ENCODE measurements at regions not wholly inside any gene's neighbourhood (a gene's known extent, or its start where the extent isn't known, plus 50 kb on each side); places are given as distances from the start of the nearest gene placed in this dataset.

DNA sequence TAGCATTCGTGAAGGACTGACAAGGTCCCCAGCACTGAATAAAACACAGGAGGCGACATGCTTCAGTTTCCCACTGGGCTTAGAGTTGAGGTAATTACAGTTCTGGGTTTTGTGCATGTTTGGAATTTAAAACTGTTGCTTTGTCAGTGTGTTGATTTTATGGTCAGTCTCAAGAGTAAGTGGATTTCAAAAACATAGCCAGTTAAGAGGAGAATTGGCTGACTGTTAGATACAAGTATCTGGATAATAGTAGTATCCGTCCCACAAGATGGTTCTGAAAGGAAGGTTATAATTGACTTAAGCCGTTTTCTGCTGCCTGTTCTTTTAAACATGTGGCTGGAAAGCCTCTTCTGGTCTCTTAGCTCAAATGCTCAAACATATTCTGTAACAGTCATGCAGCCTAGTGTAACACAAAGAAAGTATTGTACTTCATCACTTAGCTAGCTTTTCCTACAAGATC is 170.9 kb downstream of the POLR1F start:
- H3K4me3 ChIP-seq (ENCODE audit: low read length) = no peak overlapping the region
- no peak for DNase-seq (ENCODE audit: low read depth)
- TF ChIP-seq, protein P1, sequence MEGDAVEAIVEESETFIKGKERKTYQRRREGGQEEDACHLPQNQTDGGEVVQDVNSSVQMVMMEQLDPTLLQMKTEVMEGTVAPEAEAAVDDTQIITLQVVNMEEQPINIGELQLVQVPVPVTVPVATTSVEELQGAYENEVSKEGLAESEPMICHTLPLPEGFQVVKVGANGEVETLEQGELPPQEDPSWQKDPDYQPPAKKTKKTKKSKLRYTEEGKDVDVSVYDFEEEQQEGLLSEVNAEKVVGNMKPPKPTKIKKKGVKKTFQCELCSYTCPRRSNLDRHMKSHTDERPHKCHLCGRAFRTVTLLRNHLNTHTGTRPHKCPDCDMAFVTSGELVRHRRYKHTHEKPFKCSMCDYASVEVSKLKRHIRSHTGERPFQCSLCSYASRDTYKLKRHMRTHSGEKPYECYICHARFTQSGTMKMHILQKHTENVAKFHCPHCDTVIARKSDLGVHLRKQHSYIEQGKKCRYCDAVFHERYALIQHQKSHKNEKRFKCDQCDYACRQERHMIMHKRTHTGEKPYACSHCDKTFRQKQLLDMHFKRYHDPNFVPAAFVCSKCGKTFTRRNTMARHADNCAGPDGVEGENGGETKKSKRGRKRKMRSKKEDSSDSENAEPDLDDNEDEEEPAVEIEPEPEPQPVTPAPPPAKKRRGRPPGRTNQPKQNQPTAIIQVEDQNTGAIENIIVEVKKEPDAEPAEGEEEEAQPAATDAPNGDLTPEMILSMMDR (IDR thresholded peaks at IDR 0.05; ENCODE audit: insufficient read depth, low read depth, low read length, missing control alignments) = no peak

DNA sequence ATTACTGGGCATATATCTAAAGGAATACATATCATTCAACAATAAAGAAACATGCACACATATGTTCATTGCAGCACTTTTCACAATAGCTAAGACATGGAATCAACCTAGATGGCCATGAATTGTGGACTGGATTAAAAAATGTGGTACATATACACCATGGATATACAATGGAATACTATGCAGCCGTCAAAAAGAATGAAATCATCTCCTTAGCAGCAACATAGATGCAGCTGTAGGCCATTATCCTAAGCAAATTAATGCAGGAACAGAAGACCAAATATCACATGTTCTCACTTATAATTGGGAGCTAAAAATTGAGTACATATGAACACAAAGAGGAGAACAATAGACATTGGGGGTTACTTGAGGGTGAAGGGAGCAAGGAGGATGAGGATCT is 175.6 kb downstream of the POLR1F start:
- TF ChIP-seq, protein P1 (IDR thresholded peaks at IDR 0.05; ENCODE audit: insufficient read depth, low read depth, low read length, missing control alignments) = no peak
- DNase-seq (ENCODE audit: low read depth) = no peak
- no peak overlapping the region for H3K4me3 ChIP-seq (ENCODE audit: low read length)

DNA sequence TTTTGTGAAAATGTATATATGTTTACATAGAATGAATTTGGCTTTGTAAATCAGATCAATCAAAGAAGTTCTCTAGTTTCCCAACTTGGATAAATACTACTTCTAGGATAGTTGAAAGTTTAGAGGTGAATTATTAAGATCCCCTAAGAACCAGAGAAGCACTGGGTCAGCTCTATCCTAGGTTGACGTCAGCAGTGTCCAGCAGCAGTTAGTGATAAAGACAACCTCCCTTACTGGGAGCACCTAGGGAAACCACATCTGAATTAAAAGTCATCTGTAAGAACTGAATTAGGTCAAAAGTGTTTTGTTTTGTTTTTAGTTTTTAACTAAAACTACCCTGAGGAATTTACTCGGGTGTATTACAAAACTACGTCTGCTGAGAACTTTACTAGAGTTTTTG is 178.0 kb downstream of the POLR1F start:
- no peak overlapping the region for H3K4me3 ChIP-seq (ENCODE audit: low read length)
- no peak for DNase-seq (ENCODE audit: low read depth)
- TF ChIP-seq, protein P1 (IDR thresholded peaks at IDR 0.05; ENCODE audit: insufficient read depth, low read depth, low read length, missing control alignments) = no peak

DNA sequence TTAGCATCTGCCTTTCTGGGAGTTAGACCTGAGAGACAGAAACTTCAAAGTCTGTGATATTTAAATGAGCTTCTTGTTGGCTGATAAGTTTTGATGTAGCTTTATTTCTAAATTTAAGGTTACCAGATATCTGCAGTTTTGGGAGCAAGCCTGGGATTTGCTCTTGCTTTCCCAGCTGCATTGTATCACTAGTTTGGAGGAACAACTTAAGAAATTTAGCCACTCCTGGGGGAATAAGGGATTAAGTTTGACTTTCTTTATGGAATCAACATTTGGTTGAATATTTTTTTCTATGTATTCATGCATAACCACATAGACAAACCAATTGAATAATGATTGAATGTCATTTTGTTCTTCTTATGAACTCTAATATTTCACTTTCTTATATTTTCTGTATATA is 178.6 kb downstream of the POLR1F start:
- no peak overlapping the region for H3K4me3 ChIP-seq (ENCODE audit: low read length)
- TF ChIP-seq, protein P1 (IDR thresholded peaks at IDR 0.05; ENCODE audit: insufficient read depth, low read depth, low read length, missing control alignments) = no peak
- no peak for DNase-seq (ENCODE audit: low read depth)

DNA sequence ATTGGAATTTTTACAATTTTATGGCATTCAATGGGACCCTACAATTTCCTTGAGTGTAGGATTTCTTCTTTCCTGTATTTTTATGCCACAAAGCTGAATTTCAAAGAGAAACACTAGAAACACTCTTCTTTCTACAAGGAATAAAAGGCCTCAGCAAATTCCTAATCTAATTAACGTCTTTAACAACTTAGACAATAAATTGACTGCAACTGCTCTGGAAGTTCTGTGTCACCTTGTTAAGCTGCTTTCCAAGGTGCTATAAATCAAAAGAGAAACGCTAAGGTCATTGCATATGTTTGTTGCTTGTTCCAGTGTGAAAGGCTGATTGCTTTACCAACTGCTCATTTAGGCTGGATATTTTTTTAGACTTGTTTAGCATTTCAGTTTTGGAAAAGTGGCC is 182.2 kb downstream of the POLR1F start:
- DNase-seq (ENCODE audit: low read depth) = no peak
- TF ChIP-seq, protein P1 (IDR thresholded peaks at IDR 0.05; ENCODE audit: insufficient read depth, low read depth, low read length, missing control alignments) = no peak

DNA sequence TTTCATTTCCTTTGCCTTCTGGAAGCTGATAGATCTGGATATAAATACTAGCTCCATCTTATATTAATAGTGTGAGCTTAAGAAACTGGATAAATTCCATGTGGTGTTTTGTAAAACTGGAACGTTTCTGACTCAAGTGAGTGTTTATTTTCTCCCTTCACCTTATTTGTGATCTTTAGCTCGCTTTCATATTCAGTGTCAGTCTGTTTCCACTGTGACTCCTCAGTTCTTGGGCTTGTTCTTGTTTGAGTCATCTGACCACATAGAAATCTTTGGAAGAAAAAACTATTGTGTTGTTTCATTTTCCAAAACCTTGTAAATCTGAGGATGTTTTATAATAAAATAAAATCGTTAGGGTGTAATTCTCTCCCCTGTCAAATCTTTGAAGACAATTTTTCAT is 186.4 kb downstream of the POLR1F start:
- DNase-seq (ENCODE audit: low read depth) = peak; percentile 50
- TF ChIP-seq, protein P1 (IDR thresholded peaks at IDR 0.05; ENCODE audit: insufficient read depth, low read depth, low read length, missing control alignments) = no peak
- no peak overlapping the region for H3K4me3 ChIP-seq (ENCODE audit: low read length)

More for the DNA sequence above, 182.2 kb downstream of the POLR1F start:
- no peak overlapping the region for H3K4me3 ChIP-seq (ENCODE audit: low read length)

DNA sequence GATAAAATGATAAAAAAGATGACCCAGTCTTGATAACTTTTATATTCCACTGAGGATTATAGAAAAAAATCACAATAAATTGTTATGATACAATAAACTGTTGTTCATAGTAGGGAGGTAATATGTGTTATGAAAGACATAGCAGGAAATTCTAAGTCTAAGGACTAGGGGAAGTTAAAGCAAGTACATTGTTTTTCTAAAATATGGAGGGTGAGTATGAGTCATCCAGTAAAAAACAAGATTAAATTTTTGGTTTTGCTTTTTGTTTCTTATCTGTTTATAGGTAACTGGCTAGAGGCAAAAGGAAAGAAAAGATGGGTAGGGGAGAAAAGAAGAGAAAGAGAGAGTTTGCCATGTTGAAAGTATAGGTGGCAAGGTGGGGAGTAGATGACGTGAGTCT is 188.4 kb downstream of the POLR1F start:
- no peak for DNase-seq (ENCODE audit: low read depth)
- no peak overlapping the region for H3K4me3 ChIP-seq (ENCODE audit: low read length)
- TF ChIP-seq, protein P1 (IDR thresholded peaks at IDR 0.05; ENCODE audit: insufficient read depth, low read depth, low read length, missing control alignments) = no peak

Measured in epithelial cell of esophagus (primary cell).